ENCODE measurements at regions not wholly inside any gene's neighbourhood (a gene's known extent, or its start where the extent isn't known, plus 50 kb on each side); places are given as distances from the start of the nearest gene placed in this dataset.
"Not testable (repeated sequence)": the region's sequence is repeated elsewhere in the genome, so short reads cannot be mapped to it uniquely, and the experiment has no call there.

DNA sequence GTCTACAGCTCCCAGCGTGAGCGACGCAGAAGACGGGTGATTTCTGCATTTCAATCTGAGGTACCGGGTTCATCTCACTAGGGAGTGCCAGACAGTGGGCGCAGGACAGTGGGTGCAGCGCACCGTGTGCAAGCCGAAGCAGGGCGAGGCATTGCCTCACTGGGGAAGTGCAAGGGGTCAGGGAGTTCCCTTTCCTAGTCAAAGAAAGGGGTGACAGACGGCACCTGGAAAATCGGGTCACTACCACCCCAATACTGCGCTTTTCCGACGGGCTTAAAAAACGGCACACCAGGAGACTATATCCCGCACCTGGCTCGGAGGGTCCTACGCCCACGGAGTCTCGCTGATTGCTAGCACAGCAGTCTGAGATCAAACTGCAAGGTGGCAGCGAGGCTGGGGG lies 95.6 kb downstream of the GPX5 start:
- not testable (repeated sequence) for DNase-seq (ENCODE audit: insufficient read length, low spot score); FAIRE-seq

DNA sequence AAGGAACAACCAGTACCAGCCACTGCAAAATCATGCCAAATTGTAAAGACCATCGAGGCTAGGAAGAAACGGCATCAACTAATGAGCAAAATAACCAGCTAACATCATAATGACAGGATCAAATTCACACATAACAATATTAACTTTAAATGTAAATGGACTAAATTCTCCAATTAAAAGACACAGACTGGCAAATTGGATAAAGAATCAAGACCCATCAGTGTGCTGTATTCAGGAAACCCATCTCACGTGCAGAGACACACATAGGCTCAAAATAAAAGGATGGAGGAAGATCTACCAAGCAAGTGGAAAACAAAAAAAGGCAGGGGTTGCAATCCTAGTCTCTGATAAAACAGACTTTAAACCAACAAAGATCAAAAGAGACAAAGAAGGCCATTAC lies 97.6 kb downstream of the GPX5 start:
- not testable (repeated sequence) for FAIRE-seq; DNase-seq (ENCODE audit: insufficient read length, low spot score)

DNA sequence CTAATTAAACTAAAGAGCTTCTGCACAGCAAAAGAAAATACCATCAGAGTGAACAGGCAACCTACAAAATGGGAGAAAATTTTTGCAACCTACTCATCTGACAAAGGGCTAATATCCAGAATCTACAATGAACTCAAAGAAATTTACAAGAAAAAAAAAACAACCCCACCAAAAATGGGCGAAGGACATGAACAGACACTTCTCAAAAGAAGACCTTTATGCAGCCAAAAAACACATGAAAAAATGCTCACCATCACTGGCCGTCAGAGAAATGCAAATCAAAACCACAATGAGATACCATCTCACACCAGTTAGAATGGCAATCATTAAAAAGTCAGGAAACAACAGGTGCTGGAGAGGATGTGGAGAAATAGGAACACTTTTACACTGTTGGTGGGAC lies 100.7 kb downstream of the GPX5 start:
- not testable (repeated sequence) for FAIRE-seq; DNase-seq (ENCODE audit: insufficient read length, low spot score)

DNA sequence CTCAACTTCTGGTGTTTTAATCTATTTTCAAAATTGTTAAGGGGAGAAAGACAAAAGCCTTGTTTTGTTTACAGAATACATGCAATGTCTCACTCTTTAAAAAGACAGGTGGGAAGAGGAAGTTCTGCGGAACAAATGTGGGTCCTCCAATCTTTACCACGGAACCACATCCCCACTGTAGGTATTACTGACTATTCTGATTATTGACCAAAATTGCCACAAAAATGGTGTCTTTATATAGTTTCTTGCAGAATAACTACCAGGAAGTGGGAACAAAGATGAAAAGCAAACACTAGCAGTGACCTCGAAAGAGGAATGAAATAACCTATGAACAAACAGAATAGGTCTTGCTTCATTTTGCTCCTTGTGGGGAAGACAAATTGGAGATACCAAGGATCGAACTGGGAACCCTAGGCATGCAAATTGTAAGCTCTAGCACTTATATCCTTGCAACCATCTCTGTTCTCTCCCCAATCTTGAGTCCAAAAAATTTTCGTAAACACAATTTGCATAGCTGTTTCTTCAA lies 106.7 kb downstream of the GPX5 start:
- no peak for FAIRE-seq
- no peak for DNase-seq (ENCODE audit: insufficient read length, low spot score)

DNA sequence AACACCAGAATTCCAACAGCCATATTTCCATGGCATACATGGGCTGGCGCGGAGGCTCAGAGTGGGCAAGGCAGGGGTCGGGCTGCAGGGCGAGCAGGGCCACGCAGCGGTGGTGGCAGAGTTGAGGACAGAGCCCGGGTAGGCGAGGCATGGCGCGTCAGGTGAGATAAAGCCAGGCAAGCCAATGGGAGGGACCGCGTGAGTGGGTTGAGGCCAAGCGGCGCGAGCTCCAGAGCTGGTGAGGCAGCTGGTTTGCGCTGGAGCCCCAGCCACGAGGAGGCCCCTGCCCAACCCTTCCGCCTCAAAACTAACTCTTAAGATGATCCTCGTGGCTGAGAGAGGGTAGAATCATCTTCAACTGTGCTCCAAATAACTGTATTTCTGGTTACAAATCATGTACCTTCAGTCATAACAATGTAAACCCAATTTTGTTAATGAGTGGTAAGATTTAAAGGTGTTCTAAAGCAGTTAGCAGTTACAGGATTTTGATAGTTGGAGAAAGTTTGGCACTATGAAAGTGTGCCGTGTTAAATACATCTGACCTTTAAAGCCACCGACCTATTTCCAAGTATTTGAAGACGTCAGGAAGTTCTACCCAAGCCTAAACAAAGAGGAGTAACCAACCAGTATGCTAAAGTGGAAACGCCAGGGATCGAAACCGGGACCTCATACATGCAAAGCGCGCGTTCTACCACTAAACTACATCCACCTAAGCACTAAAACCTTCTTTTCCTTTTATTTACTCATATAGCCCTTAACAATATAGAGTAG lies 107.9 kb downstream of the GPX5 start:
- FAIRE-seq (no peak), DNase-seq (ENCODE audit: insufficient read length, low spot score) (no peak)

DNA sequence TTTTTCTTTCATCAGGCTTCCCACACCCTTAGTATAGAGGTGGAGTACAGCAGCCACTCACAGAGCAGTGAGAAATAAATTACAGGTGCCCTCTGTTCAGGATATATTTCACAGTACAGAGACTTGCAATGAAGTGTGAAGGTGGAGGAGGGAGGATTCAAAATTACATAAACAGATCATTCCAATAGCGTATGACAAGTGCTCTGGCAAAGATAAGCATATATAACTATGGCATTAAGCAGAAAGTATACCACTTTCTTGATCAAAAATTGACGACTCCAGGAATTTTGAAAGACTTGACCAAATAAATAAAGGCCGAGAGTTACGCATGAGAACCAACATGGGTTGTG lies 108.7 kb downstream of the GPX5 start:
- FAIRE-seq (no peak), DNase-seq (ENCODE audit: insufficient read length, low spot score) (no peak)

DNA sequence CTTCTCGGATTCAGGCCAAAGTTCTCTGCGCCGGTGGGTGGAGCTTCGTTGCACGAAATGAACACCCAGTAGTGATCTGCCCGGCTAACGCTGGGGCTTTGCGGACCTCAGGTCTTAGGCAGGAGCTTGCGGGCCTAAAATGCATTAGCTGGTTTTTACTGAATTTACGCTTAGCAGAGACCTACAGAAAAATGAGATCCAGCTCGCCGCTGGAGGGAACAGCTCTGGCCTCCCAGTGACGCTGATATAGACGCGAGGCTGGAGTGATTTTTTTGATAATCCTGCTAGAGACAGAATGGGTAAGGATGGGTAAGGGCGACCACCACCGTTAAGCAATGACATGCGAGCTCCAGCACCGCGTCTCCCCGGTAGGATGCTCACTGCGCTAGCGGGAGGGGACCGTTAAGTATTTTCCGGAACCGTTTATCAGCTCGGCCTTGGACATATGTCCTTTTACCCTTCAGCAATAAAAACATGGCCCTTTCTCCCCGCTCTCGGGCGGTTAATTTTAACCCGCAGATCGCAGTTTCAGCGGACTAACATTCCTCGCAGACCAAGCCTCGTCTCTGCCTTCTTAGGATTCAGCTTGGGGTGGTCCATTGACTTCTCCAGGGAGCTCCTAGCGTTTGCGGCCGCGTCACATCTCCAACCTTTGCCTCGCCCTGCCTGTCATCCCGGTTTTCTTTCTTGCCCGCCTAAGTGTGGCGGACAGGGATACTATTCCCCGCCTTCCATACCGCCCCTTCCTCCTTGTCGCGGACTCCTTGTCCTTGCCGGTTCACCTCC lies 109.3 kb downstream of the GPX5 start:
- peak; percentile 87 for FAIRE-seq
- DNase-seq (ENCODE audit: insufficient read length, low spot score): no peak

DNA sequence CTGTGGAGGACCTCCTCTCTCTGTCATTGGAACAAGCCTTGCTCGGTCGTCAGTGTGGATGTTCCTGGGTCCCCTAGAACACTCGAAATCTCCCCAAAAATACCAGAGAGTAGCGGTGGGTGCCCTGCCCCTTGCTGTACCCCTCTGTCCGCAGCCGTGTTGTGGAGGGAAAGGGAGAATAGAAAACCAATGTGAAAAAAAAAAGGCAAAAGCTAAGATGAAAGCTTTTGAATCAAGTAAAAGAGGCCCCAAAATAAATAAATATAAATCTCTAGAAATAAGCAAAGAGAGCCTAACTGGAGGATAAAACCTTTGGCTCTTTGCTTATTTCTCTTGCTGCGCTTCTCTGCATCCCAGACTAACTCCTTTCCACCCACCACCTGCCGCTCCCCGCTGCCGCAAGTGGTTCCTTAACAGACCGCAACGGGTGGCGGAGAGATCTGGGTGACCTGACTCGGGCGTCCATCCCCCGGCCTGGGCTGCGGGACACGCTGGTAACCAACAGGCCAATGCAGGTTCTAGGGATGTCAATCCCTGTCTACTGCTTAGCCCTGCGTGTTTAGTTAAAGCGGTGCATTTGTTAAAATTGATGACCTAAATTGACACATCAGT lies 110.0 kb downstream of the GPX5 start:
- no peak for DNase-seq (ENCODE audit: insufficient read length, low spot score)
- FAIRE-seq: peak; percentile 58

DNA sequence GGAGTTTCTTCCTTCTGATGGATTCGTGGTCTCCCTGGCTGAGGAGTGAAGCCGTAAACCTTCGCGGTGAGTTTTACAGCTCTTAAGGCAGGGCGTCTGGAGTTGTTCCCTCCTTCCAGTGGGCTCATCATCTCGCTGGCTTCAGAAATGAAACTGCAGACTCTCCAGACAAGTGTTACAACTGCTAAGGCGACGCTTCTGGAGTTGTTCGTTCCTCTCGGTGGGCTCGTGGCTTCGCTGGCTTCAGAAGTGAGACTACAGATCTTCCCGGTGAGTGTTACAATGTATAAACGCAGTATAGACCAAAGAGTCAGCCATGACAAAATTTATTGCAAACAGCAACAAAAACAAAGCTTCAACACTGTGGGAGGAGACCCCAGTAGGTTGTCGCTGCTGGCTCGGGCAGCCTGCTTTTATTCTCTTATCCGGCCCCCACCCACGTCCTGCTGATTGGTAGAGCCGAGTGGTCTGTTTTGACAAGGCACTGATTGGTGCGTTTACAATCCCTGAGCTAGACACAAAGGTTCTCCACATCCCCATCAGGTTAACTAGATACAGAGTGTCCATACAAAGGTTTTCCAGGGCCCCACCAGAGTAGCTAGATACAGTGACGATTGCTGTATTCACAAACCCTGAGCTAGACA lies 113.2 kb downstream of the GPX5 start:
- no peak for FAIRE-seq

DNA sequence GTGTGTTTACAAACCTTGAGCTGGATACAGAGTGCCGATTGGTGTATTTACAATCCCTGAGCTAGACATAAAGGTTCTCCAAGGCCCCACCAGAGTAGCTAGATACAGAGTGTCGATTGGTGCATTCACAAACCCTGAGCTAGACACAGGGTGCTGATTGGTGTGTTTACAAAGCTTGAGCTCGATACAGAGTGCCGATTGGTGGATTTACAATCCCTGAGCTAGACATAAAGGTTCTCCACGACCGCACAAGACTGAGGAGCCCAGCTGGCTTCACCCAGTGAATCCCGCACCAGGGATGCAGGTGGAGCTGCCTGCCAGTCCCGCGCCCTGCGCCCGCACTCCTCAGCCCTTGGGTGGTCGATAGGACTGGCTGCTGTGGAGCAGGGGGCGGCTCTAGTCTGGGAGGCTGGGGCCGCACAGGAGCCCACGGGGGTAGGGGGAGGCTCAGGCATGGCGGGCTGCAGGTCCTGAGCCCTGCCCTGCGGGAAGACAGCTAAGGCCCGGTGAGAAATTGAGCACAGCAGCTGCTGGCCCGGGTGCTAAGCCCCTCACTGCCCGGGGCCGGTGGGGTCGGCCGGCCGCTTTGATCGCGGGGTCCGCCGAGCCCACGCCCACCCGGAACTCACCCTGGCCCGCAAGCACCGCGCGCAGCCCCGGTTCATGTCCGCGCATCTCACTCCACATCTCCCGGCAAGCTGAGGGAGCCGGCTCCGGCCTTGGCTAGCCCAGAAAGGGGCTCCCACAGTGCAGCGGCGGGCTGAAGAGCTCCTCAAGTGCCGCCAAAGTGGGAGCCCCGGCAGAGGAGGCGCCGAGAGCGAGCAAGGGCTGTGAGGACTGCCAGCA lies 114.0 kb downstream of the GPX5 start:
- not testable (repeated sequence) for FAIRE-seq; DNase-seq (ENCODE audit: insufficient read length, low spot score)

More for the DNA sequence above, 113.2 kb downstream of the GPX5 start:
- no peak for DNase-seq (ENCODE audit: insufficient read length, low spot score)

DNA sequence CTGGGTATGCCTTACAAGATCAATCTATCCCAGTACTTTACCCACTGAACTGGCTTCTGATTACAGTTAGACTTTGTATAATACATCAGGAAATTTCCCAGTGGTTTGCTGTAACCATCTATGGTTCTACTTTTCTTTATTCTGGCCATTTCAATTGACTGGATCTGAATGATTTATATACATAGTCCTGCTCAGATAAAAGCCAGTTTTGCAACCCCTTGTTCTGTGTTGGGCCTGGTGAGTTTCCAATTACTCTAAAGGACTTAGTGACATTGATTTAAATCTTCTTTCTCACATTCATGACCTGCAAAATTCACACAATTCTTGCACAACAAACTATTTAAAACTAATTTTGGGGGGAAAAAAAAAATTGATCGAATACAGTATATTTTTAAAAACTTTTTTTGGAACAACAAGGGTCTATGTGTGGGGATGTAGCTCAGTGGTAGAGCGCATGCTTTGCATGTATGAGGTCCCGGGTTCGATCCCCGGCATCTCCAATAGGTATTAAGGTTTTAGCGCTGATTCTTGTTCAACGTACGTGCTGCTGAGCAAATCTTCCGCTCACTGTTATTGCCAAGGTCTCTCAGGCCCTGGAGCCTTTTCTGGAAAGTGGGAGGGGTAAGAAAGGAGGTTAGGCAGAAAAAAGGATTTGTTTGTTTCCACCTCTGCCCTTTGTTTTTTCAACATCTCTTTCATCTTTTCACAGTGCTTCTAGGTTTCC lies 117.5 kb downstream of the GPX5 start:
- DNase-seq (ENCODE audit: insufficient read length, low spot score) (no peak), FAIRE-seq (no peak)

DNA sequence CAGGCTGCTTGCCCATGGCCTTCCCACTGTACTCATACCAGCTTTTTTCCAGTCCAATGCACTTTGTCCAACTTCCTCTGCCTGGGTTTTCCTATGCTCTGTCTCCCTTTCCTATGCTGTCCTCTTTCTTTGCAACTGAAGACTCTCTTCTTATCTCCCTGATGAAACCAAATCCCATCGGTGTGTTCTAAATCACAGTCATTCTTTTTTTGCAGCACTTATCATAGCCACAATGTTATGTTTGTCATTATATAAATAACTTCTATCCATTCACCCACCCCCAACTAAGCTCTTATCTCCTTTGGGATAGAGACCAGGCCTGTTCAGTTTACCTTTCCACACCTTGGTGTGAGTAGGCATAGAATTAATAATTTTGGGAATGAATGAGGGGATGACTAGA lies 121.0 kb downstream of the GPX5 start:
- FAIRE-seq (no peak), DNase-seq (ENCODE audit: insufficient read length, low spot score) (no peak)

DNA sequence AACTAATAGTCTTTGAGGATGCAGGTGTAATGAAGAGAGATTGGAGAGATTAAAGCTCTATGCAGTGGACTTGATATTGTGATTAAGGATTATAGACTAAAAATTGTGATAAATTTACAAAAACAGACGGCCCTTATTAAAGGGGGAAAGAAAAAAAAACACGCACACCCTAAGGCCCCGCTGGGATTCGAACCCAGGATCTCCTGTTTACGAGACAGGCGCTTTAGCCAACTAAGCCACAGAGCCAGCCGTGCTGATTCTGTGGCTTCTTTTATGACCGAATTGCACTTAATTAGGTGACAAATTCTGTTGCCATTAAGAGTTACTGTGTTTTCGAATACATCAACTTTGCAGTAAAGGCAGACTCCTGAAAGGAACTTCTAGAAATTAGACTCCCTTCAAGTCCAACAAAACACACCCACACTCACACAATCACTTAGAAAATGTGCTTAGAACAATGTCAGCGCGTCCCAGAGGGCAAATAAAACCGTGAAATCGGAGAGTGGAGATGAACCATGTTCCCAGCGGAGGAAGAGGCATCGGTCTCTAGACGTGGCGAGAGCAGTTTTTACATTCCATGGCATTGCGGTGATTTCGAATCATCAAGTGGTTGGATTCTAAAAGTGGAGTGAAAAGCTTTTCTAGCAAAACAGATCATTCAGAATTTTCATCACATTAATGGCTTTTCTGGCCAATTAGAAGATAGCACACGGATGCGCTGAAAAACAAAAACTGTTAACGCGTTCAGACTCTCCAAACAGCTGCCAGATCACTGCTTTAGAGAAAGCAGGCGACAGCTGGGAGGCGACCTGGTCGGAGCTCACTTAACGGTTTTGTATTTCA lies 122.6 kb downstream of the GPX5 start:
- DNase-seq (ENCODE audit: insufficient read length, low spot score): no peak
- FAIRE-seq: no peak

DNA sequence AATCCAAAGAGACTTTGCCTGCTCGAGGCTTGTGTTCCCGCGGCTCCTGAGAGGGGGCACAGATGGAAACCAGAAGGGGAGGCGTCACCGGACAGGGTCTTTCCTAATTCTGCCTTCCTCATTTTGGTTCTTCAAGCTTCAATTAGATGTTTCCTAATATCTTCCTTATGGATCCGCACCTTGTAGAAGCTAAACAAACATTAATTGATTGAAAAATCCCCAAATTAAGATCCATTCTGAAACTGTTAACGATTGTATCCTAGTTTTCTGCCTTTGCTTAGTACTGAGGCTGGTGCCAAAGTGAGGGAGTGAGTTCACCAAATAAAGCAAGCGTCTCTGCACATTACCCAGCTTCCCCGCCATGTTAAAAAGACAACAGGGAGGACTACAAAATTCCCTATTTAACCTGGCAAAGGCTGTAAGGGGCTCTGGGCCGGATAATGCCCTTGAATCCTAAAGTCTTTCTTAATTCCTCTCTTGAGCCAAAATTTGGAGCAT lies 123.2 kb downstream of the GPX5 start:
- FAIRE-seq (no peak), DNase-seq (ENCODE audit: insufficient read length, low spot score) (no peak)

DNA sequence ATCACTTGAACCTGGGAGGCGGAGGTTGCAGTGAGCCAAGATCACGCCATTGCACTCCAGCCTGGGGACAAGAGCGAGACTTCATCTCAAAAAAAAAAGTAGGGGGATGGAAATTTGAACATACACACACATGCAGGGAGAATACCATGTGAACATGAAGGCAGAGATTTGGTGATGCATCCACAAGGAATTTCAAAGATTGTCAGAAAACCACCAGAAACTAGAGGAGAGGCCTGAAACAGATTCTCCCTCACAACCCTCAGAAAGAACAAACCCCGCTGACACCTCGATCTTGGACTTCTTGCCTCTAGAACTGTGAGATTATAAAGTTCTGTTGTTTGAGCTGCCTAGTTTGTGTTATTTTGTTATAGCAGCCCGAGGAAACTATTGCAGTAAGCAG lies 125.5 kb downstream of the GPX5 start:
- no peak for FAIRE-seq
- DNase-seq (ENCODE audit: insufficient read length, low spot score): no peak

DNA sequence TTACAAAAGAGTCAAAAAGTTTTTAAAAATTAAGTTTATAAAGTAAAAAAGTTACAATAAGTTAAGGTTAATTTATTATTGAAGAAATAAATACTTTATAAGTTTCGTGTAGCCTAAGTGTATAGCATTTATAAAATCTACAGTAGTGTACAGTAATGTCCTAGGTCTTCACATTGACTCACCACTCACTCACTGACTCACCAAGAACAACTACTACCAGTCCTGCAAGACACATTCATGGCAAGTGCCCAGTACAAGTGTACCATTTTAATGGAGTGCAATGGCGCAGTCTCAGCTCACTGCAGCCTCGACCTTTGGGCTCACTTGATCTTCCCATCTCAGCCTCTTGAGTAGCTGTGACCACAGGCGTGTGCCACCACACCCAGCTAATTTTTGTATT lies 128.2 kb downstream of the GPX5 start:
- no peak for DNase-seq (ENCODE audit: insufficient read length, low spot score)
- no peak for FAIRE-seq

DNA sequence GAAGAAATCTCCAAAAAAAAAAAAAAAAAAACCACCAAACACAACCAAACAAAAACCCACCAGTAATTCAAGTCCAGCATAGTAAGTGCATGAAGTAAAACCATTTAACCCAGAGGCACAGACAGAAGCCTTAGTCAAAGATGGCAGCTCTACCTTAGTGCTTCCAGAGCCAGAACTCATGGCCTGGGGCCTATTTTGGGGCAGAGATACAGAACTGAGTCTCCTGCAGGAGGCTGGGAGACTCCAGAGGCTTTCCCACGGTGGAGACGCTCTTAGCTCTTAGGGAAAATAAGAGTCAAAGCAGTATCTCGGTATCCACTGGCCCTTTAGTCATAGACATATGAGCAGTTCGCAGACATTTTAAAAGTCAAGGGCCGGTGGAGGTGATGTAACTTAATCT lies 129.5 kb downstream of the GPX5 start:
- DNase-seq (ENCODE audit: insufficient read length, low spot score) (no peak), FAIRE-seq (no peak)

DNA sequence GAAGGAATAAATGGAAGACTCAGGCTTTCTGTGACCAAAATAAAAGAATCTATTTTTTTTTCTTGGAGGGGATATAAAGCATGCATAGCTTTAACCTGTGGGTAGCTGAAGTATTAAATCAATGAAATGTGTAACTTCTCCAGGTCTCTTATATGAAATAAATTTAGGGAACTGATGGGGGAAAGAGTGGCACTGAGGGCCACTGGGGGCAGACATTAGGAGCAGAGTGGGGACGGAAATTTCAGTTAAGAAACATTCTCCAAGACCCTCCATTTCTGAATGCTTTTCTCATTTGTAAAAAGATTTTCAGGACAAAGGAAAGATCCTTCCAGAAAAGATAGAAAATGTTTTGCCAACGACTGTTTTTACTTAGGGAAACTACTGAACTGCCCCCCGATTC lies 131.0 kb downstream of the GPX5 start:
- FAIRE-seq (no peak), DNase-seq (ENCODE audit: insufficient read length, low spot score) (no peak)

Measured in HTR-8/SVneo (cell line).